ENCODE measurements at regions not wholly inside any gene's neighbourhood (a gene's known extent, or its start where the extent isn't known, plus 50 kb on each side); places are given as distances from the start of the nearest gene placed in this dataset.
"Not testable (repeated sequence)": the region's sequence is repeated elsewhere in the genome, so short reads cannot be mapped to it uniquely, and the experiment has no call there.

DNA sequence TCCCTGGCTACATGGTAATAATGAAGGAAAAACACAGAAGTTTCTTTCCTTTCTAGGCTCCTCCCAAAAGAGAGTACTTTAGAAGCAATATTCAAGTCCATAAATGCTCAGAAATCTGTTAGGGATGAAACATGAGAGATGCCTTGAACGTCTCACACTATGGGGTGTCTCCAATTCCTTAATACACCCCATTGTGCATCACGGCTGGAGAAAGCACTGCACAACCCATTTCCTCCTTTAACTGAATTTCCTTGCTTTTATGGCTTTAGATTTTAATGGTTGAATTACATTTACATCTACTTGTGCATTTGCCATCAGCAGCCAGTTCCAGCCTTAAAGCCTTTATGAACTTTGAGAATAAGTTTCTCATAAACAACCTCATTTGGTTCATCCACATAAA, 498.9 kb upstream of the PTBP2 start:
- Histone ChIP-seq H3K27me3 (ENCODE audit: control insufficient read depth in 4 of 4, insufficient read depth in 4 of 4, low read length in 3 of 4) (no peaks in the 10 kb centered on the region), H3K9ac (ENCODE audit: low read depth in 1 of 2, low read length in 2 of 2) (no peak overlapping the region), H3K27ac (ENCODE audit: low read depth in 1 of 2, low read length in 2 of 2) (no peak overlapping the region), H3K36me3 (ENCODE audit: control insufficient read depth in 4 of 4, insufficient read depth in 3 of 4, low read depth in 1 of 4, low read length in 3 of 4) (no peaks in the 10 kb centered on the region), H3K4me1 (ENCODE audit: control insufficient read depth in 4 of 4, insufficient read depth in 4 of 4, low read length in 3 of 4) (peaks cover 0 to 3% (median 1%) of the 10 kb centered on the region in 4 donors), H3K4me3 (ENCODE audit: low read depth in 1 of 3, low read length in 3 of 3) (no peak overlapping the region), H3K9me3 (ENCODE audit: control insufficient read depth in 4 of 4, low read length in 3 of 4) (no peaks in the 10 kb centered on the region)
- no peak for DNase-seq (ENCODE audit: low spot score)
- TF ChIP-seq, protein P1, sequence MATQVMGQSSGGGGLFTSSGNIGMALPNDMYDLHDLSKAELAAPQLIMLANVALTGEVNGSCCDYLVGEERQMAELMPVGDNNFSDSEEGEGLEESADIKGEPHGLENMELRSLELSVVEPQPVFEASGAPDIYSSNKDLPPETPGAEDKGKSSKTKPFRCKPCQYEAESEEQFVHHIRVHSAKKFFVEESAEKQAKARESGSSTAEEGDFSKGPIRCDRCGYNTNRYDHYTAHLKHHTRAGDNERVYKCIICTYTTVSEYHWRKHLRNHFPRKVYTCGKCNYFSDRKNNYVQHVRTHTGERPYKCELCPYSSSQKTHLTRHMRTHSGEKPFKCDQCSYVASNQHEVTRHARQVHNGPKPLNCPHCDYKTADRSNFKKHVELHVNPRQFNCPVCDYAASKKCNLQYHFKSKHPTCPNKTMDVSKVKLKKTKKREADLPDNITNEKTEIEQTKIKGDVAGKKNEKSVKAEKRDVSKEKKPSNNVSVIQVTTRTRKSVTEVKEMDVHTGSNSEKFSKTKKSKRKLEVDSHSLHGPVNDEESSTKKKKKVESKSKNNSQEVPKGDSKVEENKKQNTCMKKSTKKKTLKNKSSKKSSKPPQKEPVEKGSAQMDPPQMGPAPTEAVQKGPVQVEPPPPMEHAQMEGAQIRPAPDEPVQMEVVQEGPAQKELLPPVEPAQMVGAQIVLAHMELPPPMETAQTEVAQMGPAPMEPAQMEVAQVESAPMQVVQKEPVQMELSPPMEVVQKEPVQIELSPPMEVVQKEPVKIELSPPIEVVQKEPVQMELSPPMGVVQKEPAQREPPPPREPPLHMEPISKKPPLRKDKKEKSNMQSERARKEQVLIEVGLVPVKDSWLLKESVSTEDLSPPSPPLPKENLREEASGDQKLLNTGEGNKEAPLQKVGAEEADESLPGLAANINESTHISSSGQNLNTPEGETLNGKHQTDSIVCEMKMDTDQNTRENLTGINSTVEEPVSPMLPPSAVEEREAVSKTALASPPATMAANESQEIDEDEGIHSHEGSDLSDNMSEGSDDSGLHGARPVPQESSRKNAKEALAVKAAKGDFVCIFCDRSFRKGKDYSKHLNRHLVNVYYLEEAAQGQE (IDR thresholded peaks at IDR 0.05) = no peak
- TF ChIP-seq NR2F2 (IDR thresholded peaks at IDR 0.05) = no peak
- no peak for TF ChIP-seq RAD21 (IDR thresholded peaks at IDR 0.05)
- no peak for TF ChIP-seq HNF4A (conservative IDR thresholded peaks at IDR 0.05)
- TF ChIP-seq, protein P2, sequence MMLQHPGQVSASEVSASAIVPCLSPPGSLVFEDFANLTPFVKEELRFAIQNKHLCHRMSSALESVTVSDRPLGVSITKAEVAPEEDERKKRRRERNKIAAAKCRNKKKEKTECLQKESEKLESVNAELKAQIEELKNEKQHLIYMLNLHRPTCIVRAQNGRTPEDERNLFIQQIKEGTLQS (IDR thresholded peaks at IDR 0.05) = no peak
- TF ChIP-seq, protein P3, sequence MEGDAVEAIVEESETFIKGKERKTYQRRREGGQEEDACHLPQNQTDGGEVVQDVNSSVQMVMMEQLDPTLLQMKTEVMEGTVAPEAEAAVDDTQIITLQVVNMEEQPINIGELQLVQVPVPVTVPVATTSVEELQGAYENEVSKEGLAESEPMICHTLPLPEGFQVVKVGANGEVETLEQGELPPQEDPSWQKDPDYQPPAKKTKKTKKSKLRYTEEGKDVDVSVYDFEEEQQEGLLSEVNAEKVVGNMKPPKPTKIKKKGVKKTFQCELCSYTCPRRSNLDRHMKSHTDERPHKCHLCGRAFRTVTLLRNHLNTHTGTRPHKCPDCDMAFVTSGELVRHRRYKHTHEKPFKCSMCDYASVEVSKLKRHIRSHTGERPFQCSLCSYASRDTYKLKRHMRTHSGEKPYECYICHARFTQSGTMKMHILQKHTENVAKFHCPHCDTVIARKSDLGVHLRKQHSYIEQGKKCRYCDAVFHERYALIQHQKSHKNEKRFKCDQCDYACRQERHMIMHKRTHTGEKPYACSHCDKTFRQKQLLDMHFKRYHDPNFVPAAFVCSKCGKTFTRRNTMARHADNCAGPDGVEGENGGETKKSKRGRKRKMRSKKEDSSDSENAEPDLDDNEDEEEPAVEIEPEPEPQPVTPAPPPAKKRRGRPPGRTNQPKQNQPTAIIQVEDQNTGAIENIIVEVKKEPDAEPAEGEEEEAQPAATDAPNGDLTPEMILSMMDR (IDR thresholded peaks at IDR 0.05; ENCODE audit: low read depth, low read length, missing input control) = no peak
- no peak for TF ChIP-seq YY1 (IDR thresholded peaks at IDR 0.05)
- TF ChIP-seq EGR1 (IDR thresholded peaks at IDR 0.05; ENCODE audit: low read depth in 2 of 2) = no peak
- no peak for TF ChIP-seq GABPA (IDR thresholded peaks at IDR 0.05 in 1 of 2, conservative IDR thresholded peaks at IDR 0.05 in 1 of 2)
- TF ChIP-seq, protein P4, sequence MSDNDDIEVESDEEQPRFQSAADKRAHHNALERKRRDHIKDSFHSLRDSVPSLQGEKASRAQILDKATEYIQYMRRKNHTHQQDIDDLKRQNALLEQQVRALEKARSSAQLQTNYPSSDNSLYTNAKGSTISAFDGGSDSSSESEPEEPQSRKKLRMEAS (IDR thresholded peaks at IDR 0.05) = no peak
- no peak for TF ChIP-seq FOXA1 (IDR thresholded peaks at IDR 0.05)
- TF ChIP-seq FOXA2 (IDR thresholded peaks at IDR 0.05) = no peak
- TF ChIP-seq RXRA (IDR thresholded peaks at IDR 0.05) = no peak
- no peak for TF ChIP-seq SP1 (IDR thresholded peaks at IDR 0.05)
- no peak for TF ChIP-seq HNF4G (IDR thresholded peaks at IDR 0.05)
- no peak for TF ChIP-seq TAF1 (conservative IDR thresholded peaks at IDR 0.05)
- WGBS = 84% methylated on average over 2 of the region's 2 CpGs

DNA sequence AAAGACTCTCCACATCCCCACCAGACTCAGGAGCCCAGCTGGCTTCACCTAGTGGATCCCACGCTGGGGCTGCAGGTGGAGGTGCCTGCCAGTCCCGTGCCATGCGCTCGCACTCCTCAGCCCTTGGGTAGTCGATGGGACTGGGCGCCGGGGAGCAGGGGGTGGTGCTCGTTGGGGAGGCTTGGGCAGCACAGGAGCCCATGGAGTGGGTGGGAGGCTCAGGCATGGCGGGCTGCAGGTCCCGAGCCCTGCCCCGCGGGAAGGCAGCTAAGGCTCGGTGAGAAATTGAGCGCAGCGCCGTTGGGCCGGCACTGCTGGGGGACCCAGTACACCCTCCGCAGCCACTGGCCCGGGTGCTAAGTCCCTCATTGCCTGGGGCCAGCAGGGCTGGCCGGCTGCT, 497.4 kb upstream of the PTBP2 start:
- WGBS = 97% methylated on average over 20 of the region's 20 CpGs
- not testable (repeated sequence) for DNase-seq (ENCODE audit: low spot score)

More for the DNA sequence above, 497.4 kb upstream of the PTBP2 start:
- not testable (repeated sequence) for H3K4me3 ChIP-seq (ENCODE audit: low read depth in 1 of 3, low read length in 3 of 3); H3K36me3 ChIP-seq (ENCODE audit: control insufficient read depth in 4 of 4, insufficient read depth in 3 of 4, low read depth in 1 of 4, low read length in 3 of 4); H3K9me3 ChIP-seq (ENCODE audit: control insufficient read depth in 4 of 4, low read length in 3 of 4); H3K4me1 ChIP-seq (ENCODE audit: control insufficient read depth in 4 of 4, insufficient read depth in 4 of 4, low read length in 3 of 4); H3K27me3 ChIP-seq (ENCODE audit: control insufficient read depth in 4 of 4, insufficient read depth in 4 of 4, low read length in 3 of 4); H3K9ac ChIP-seq (ENCODE audit: low read depth in 1 of 2, low read length in 2 of 2); H3K27ac ChIP-seq (ENCODE audit: low read depth in 1 of 2, low read length in 2 of 2)

All from liver (tissue), 8 donors.